ENCODE measurements at regions not wholly inside any gene's neighbourhood (a gene's known extent, or its start where the extent isn't known, plus 50 kb on each side); places are given as distances from the start of the nearest gene placed in this dataset.

GRCh38 chr11:24348908-24349307 lies 147.9 kb upstream of the LUZP2 start:
- no peaks in the 10 kb centered on the region for H3K27me3 ChIP-seq (ENCODE audit: control insufficient read depth, insufficient read depth, low read length)
- no peaks in the 10 kb centered on the region for H3K36me3 ChIP-seq (ENCODE audit: control insufficient read depth, insufficient read depth, low read length)
- no peaks in the 10 kb centered on the region for H3K4me1 ChIP-seq (ENCODE audit: control insufficient read depth, insufficient read depth, low read length)
- no peak overlapping the region for H3K9ac ChIP-seq (ENCODE audit: low read length)
- H3K9me3 ChIP-seq (ENCODE audit: control insufficient read depth, low read length) = no peaks in the 10 kb centered on the region
- H3K4me3 ChIP-seq (ENCODE audit: low read length) = no peak overlapping the region

GRCh38 chr11:24351179-24351578 lies 145.7 kb upstream of the LUZP2 start:
- no peak overlapping the region for H3K4me3 ChIP-seq (ENCODE audit: low read length)
- H3K9ac ChIP-seq (ENCODE audit: low read length) = no peak overlapping the region
- H3K27me3 ChIP-seq (ENCODE audit: control insufficient read depth, insufficient read depth, low read length) = no peaks in the 10 kb centered on the region
- H3K4me1 ChIP-seq (ENCODE audit: control insufficient read depth, insufficient read depth, low read length) = no peaks in the 10 kb centered on the region
- H3K36me3 ChIP-seq (ENCODE audit: control insufficient read depth, insufficient read depth, low read length) = no peaks in the 10 kb centered on the region
- H3K9me3 ChIP-seq (ENCODE audit: control insufficient read depth, low read length) = no peaks in the 10 kb centered on the region

- Histone ChIP-seq H3K9ac (ENCODE audit: low read length) (no peak overlapping the region), H3K27me3 (ENCODE audit: control insufficient read depth, insufficient read depth, low read length) (no peaks in the 10 kb centered on the region), H3K4me3 (ENCODE audit: low read length) (no peak overlapping the region), H3K9me3 (ENCODE audit: control insufficient read depth, low read length) (no peaks in the 10 kb centered on the region), H3K36me3 (ENCODE audit: control insufficient read depth, insufficient read depth, low read length) (no peaks in the 10 kb centered on the region), H3K4me1 (ENCODE audit: control insufficient read depth, insufficient read depth, low read length) (no peaks in the 10 kb centered on the region)
Measured at GRCh38 chr11:24356501-24356900, 140.4 kb upstream of the LUZP2 start.

DNA sequence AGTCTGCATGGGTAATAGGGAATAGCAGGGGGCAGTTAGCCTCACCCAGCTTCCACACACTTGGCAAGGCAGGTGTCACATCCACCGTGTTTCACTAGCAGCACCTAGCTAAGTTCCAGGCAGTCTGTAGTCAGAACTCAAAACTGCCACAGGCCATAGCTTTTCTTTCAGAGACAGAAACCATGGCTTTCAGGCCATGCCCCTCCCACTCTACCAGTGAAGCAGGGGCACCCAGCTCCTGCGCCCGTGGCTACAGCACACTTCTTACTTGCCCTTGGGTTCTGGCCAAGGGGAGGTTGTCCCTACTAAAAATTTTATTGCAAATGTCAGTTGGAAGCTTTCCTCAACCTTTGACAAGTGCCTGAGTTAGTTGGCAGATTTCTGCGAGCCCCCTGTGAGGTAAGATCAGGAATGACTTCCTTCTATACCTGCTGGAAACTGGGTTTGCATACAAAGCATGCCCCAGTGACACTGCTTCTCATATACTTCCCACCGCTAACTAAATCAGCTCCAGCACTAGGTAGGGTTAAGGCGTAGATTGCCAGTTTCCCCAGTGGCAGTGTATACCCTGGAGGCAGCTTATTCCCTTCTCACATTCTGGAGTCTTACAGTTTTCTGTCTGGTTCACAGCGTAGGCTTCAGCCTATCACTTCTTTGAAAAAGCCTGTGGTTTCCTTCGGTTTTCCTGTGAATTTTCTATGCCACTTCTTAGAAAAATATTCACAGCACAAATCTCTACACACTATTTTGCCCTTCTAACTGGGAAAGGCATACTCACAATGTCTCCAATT lies 139.0 kb upstream of the LUZP2 start:
- no peaks in the 10 kb centered on the region for H3K9me3 ChIP-seq (ENCODE audit: control insufficient read depth, low read length)
- H3K27me3 ChIP-seq (ENCODE audit: control insufficient read depth, insufficient read depth, low read length) = no peaks in the 10 kb centered on the region
- H3K4me1 ChIP-seq (ENCODE audit: control insufficient read depth, insufficient read depth, low read length) = no peaks in the 10 kb centered on the region
- H3K9ac ChIP-seq (ENCODE audit: low read length) = no peak overlapping the region
- H3K4me3 ChIP-seq (ENCODE audit: low read length) = no peak overlapping the region
- H3K36me3 ChIP-seq (ENCODE audit: control insufficient read depth, insufficient read depth, low read length) = no peaks in the 10 kb centered on the region

DNA sequence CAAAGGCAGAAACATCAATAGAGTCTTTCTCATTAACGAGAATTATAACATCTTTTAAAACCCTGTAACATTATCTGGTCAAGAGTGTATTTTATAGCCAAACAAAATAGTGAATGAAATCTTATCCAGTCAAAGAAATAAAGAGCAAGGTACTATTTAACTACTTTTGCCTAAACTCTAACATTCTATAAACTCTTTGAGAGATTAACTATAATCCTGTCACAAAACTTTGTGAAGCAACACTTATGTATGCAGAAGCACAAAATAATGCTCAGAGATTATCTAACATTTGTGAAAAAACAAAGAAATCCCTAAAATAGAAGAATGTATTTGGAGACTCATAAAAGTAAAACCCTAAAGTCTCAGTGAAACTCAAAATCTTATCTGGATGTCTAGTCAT lies 124.4 kb upstream of the LUZP2 start:
- H3K4me3 ChIP-seq (ENCODE audit: low read length) = no peak overlapping the region
- H3K27me3 ChIP-seq (ENCODE audit: control insufficient read depth, insufficient read depth, low read length) = no peaks in the 10 kb centered on the region
- H3K9me3 ChIP-seq (ENCODE audit: control insufficient read depth, low read length) = no peaks in the 10 kb centered on the region
- no peak overlapping the region for H3K9ac ChIP-seq (ENCODE audit: low read length)
- no peaks in the 10 kb centered on the region for H3K4me1 ChIP-seq (ENCODE audit: control insufficient read depth, insufficient read depth, low read length)
- no peaks in the 10 kb centered on the region for H3K36me3 ChIP-seq (ENCODE audit: control insufficient read depth, insufficient read depth, low read length)

GRCh38 chr11:24373516-24373915 lies 123.3 kb upstream of the LUZP2 start:
- no peaks in the 10 kb centered on the region for H3K4me1 ChIP-seq (ENCODE audit: control insufficient read depth, insufficient read depth, low read length)
- no peaks in the 10 kb centered on the region for H3K27me3 ChIP-seq (ENCODE audit: control insufficient read depth, insufficient read depth, low read length)

DNA sequence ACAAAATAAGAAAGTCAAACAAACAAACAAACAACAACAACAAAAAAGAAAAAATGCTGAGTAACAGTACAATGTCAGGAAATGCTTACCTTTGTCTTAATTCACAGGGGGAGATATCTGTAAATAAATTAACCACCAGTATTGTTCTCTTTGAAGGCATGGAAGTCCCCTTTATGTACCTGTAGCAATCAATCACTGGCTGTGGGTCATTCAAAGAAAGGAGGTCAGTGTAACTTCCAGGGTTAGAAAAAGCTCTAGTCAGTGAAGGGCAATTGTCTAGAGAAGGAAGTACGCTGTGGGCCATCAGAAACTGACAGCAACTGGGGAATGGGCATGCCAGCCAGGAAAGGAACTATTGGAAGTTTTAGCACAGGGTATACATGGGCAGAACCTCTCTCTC lies 121.5 kb upstream of the LUZP2 start:
- Histone ChIP-seq H3K9me3 (ENCODE audit: control insufficient read depth, low read length) (no peaks in the 10 kb centered on the region), H3K9ac (ENCODE audit: low read length) (no peak overlapping the region), H3K27me3 (ENCODE audit: control insufficient read depth, insufficient read depth, low read length) (no peaks in the 10 kb centered on the region), H3K4me3 (ENCODE audit: low read length) (no peak overlapping the region), H3K36me3 (ENCODE audit: control insufficient read depth, insufficient read depth, low read length) (no peaks in the 10 kb centered on the region), H3K4me1 (ENCODE audit: control insufficient read depth, insufficient read depth, low read length) (no peaks in the 10 kb centered on the region)

More at GRCh38 chr11:24373516-24373915, 123.3 kb upstream of the LUZP2 start:
- H3K36me3 ChIP-seq (ENCODE audit: control insufficient read depth, insufficient read depth, low read length) = no peaks in the 10 kb centered on the region
- no peak overlapping the region for H3K9ac ChIP-seq (ENCODE audit: low read length)
- H3K9me3 ChIP-seq (ENCODE audit: control insufficient read depth, low read length) = no peaks in the 10 kb centered on the region
- no peak overlapping the region for H3K4me3 ChIP-seq (ENCODE audit: low read length)

GRCh38 chr11:24375931-24376330 lies 120.9 kb upstream of the LUZP2 start:
- Histone ChIP-seq H3K9me3 (ENCODE audit: control insufficient read depth, low read length) (no peaks in the 10 kb centered on the region), H3K27me3 (ENCODE audit: control insufficient read depth, insufficient read depth, low read length) (no peaks in the 10 kb centered on the region), H3K4me1 (ENCODE audit: control insufficient read depth, insufficient read depth, low read length) (no peaks in the 10 kb centered on the region), H3K36me3 (ENCODE audit: control insufficient read depth, insufficient read depth, low read length) (no peaks in the 10 kb centered on the region), H3K4me3 (ENCODE audit: low read length) (no peak overlapping the region), H3K9ac (ENCODE audit: low read length) (no peak overlapping the region)

- Histone ChIP-seq H3K9me3 (ENCODE audit: control insufficient read depth, low read length) (no peaks in the 10 kb centered on the region), H3K9ac (ENCODE audit: low read length) (no peak overlapping the region), H3K4me1 (ENCODE audit: control insufficient read depth, insufficient read depth, low read length) (no peaks in the 10 kb centered on the region), H3K36me3 (ENCODE audit: control insufficient read depth, insufficient read depth, low read length) (no peaks in the 10 kb centered on the region), H3K4me3 (ENCODE audit: low read length) (no peak overlapping the region), H3K27me3 (ENCODE audit: control insufficient read depth, insufficient read depth, low read length) (no peaks in the 10 kb centered on the region)
Measured at GRCh38 chr11:24383137-24383536, 113.7 kb upstream of the LUZP2 start.

- no peaks in the 10 kb centered on the region for H3K27me3 ChIP-seq (ENCODE audit: control insufficient read depth, insufficient read depth, low read length)
- no peaks in the 10 kb centered on the region for H3K36me3 ChIP-seq (ENCODE audit: control insufficient read depth, insufficient read depth, low read length)
- H3K4me1 ChIP-seq (ENCODE audit: control insufficient read depth, insufficient read depth, low read length) = no peaks in the 10 kb centered on the region
- H3K9ac ChIP-seq (ENCODE audit: low read length) = no peak overlapping the region
- no peaks in the 10 kb centered on the region for H3K9me3 ChIP-seq (ENCODE audit: control insufficient read depth, low read length)
- no peak overlapping the region for H3K4me3 ChIP-seq (ENCODE audit: low read length)
Measured at GRCh38 chr11:24384240-24384639, 112.6 kb upstream of the LUZP2 start.

GRCh38 chr11:24386546-24387397 lies 110.1 kb upstream of the LUZP2 start:
- Histone ChIP-seq H3K9ac (ENCODE audit: low read length) (no peak overlapping the region), H3K27me3 (ENCODE audit: control insufficient read depth, insufficient read depth, low read length) (no peaks in the 10 kb centered on the region)

GRCh38 chr11:24389575-24389974 lies 107.3 kb upstream of the LUZP2 start:
- no peak overlapping the region for H3K4me3 ChIP-seq (ENCODE audit: low read length)
- H3K27me3 ChIP-seq (ENCODE audit: control insufficient read depth, insufficient read depth, low read length) = no peaks in the 10 kb centered on the region
- H3K4me1 ChIP-seq (ENCODE audit: control insufficient read depth, insufficient read depth, low read length) = no peaks in the 10 kb centered on the region
- H3K36me3 ChIP-seq (ENCODE audit: control insufficient read depth, insufficient read depth, low read length) = no peaks in the 10 kb centered on the region
- no peak overlapping the region for H3K9ac ChIP-seq (ENCODE audit: low read length)
- no peaks in the 10 kb centered on the region for H3K9me3 ChIP-seq (ENCODE audit: control insufficient read depth, low read length)

More at GRCh38 chr11:24386546-24387397, 110.1 kb upstream of the LUZP2 start:
- H3K36me3 ChIP-seq (ENCODE audit: control insufficient read depth, insufficient read depth, low read length) = no peaks in the 10 kb centered on the region
- H3K9me3 ChIP-seq (ENCODE audit: control insufficient read depth, low read length) = no peaks in the 10 kb centered on the region
- no peak overlapping the region for H3K4me3 ChIP-seq (ENCODE audit: low read length)
- no peaks in the 10 kb centered on the region for H3K4me1 ChIP-seq (ENCODE audit: control insufficient read depth, insufficient read depth, low read length)

All from mucosa of stomach (tissue), 1 donor.